Chondrocyte (in vitro differentiated cells): ENCODE measurements at regions not wholly inside any gene's neighbourhood (a gene's known extent, or its start where the extent isn't known, plus 50 kb on each side); places are given as distances from the start of the nearest gene placed in this dataset.

ENCODE experiments used
- DNase-seq: peaks from one replicate; pipeline ENCODE4 v3.0.0; 2021; ENCODE audit warnings: mixed read lengths, low spot score
- H3K27ac Mint-ChIP-seq: one replicate; pipeline ENCODE4 v1.8.0; 2021; ENCODE audit warnings: mild to moderate bottlenecking, moderate library complexity, mixed read lengths; ENCODE audit not compliant: unreplicated experiment
- H3K27me3 Mint-ChIP-seq: 2 replicates; pipeline ENCODE4 v1.8.0; 2021; ENCODE audit warnings: low read depth, mixed read lengths
- H3K36me3 Mint-ChIP-seq: 2 replicates; pipeline ENCODE4 v1.8.0; 2021; ENCODE audit warnings: low read depth, mixed read lengths
- H3K4me1 Mint-ChIP-seq: 2 replicates; pipeline ENCODE4 v1.8.0; 2021; ENCODE audit warnings: low read depth, mild to moderate bottlenecking, mixed read lengths
- H3K4me3 Mint-ChIP-seq: one replicate; pipeline ENCODE4 v1.8.0; 2021; ENCODE audit warnings: mild to moderate bottlenecking, moderate library complexity, mixed read lengths; ENCODE audit not compliant: unreplicated experiment
- H3K9me3 Mint-ChIP-seq: 2 replicates; pipeline ENCODE4 v1.8.0; 2021; ENCODE audit warnings: low read depth, mixed read lengths
- CTCF ChIP-seq: fragments of 200-600 bp; sonication (generic); IDR thresholded peaks from 2 replicates; pipeline ENCODE4 v1.5.0; 2021; ENCODE audit warnings: antibody characterized with exemption, mild to moderate bottlenecking, moderate library complexity

GRCh38 chr5:56291661-56292374, 58.7 kb upstream of the ANKRD55 start:
- DNase-seq: no peak
- Mint-ChIP-seq H3K27ac (no peak overlapping the region), H3K9me3 (no peaks in the 10 kb centered on the region), H3K4me3 (no peak overlapping the region), H3K36me3 (no peaks in the 10 kb centered on the region), H3K4me1 (peaks cover 31% of the 10 kb centered on the region), H3K27me3 (no peaks in the 10 kb centered on the region)
- no peak for TF ChIP-seq CTCF

GRCh38 chr5:56291079-56291643, 58.0 kb upstream of the ANKRD55 start:
- Mint-ChIP-seq H3K4me1 (peaks cover 38% of the 10 kb centered on the region), H3K36me3 (no peaks in the 10 kb centered on the region), H3K27me3 (no peaks in the 10 kb centered on the region)

GRCh38 chr5:56290378-56291078, 57.4 kb upstream of the ANKRD55 start:
- no peak for DNase-seq
- Mint-ChIP-seq H3K4me1 (peaks cover 41% of the 10 kb centered on the region), H3K4me3 (no peak overlapping the region)

More at GRCh38 chr5:56291079-56291643, 58.0 kb upstream of the ANKRD55 start:
- Mint-ChIP-seq H3K4me3 (no peak overlapping the region), H3K27ac (peak overlapping the region; percentile 0), H3K9me3 (no peaks in the 10 kb centered on the region)
- DNase-seq: no peak
- no peak for TF ChIP-seq CTCF

DNA sequence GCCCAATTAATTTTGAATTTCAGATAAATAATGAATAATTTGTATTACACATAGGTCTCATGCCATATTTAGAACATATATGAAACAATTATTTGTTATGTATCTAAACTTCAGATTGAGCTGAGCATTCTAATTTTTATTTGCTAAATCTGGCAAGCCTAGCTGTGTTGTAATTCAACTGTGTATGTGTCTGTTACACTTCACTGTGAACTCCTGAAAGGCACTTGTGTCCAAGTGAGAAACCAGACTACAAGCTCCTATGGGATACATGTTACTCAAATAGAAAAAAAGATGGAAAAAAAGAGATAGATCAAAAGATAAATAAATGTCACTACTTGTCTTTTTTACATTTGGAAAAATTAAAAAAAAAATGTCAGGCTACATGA, 56.5 kb upstream of the ANKRD55 start:
- TF ChIP-seq CTCF: no peak
- Mint-ChIP-seq H3K27me3 (no peaks in the 10 kb centered on the region), H3K4me1 (peaks cover 41% of the 10 kb centered on the region), H3K9me3 (no peaks in the 10 kb centered on the region), H3K36me3 (no peaks in the 10 kb centered on the region), H3K4me3 (no peak overlapping the region), H3K27ac (no peak overlapping the region)
- no peak for DNase-seq

More at GRCh38 chr5:56290378-56291078, 57.4 kb upstream of the ANKRD55 start:
- no peak for TF ChIP-seq CTCF
- Mint-ChIP-seq H3K27me3 (no peaks in the 10 kb centered on the region), H3K36me3 (no peaks in the 10 kb centered on the region), H3K9me3 (no peaks in the 10 kb centered on the region), H3K27ac (no peak overlapping the region)

GRCh38 chr5:56288873-56289601, 55.9 kb upstream of the ANKRD55 start:
- Mint-ChIP-seq H3K27me3 (no peaks in the 10 kb centered on the region), H3K27ac (no peak overlapping the region), H3K9me3 (no peaks in the 10 kb centered on the region), H3K4me3 (no peak overlapping the region), H3K36me3 (no peaks in the 10 kb centered on the region), H3K4me1 (peaks cover 41% of the 10 kb centered on the region)
- TF ChIP-seq CTCF: no peak
- no peak for DNase-seq
